Neuronal stem cell (in vitro differentiated cells): ENCODE measurements at regions not wholly inside any gene's neighbourhood (a gene's known extent, or its start where the extent isn't known, plus 50 kb on each side); places are given as distances from the start of the nearest gene placed in this dataset.
"Not testable (repeated sequence)": the region's sequence is repeated elsewhere in the genome, so short reads cannot be mapped to it uniquely, and the experiment has no call there.

ENCODE experiments used
- DNase-seq: peaks from one replicate; pipeline ENCODE4 v3.0.0-alpha.2; 2013; ENCODE audit warnings: low spot score
- H2AFZ ChIP-seq: one replicate; pipeline ENCODE4 v1.6.1; 2013; ENCODE audit warnings: mild to moderate bottlenecking, low read length, inconsistent platforms
- H2AK5ac ChIP-seq: 2 replicates; pipeline ENCODE4 v1.6.1; 2013; ENCODE audit warnings: low read depth, mild to moderate bottlenecking, inconsistent platforms, low read length, moderate library complexity, mixed read lengths
- H2BK120ac ChIP-seq: 2 replicates; pipeline ENCODE4 v1.6.1; 2013; ENCODE audit warnings: low read depth, mild to moderate bottlenecking, inconsistent platforms, low read length, moderate library complexity, mixed read lengths
- H2BK12ac ChIP-seq: one replicate; pipeline ENCODE4 v1.6.1; 2013; ENCODE audit warnings: low read length, inconsistent platforms
- H2BK15ac ChIP-seq: 2 replicates; pipeline ENCODE4 v1.6.1; 2013; ENCODE audit warnings: mild to moderate bottlenecking, low read length, inconsistent platforms, mixed read lengths
- H2BK5ac ChIP-seq: one replicate; pipeline ENCODE4 v1.6.1; 2013; ENCODE audit warnings: inconsistent platforms, mild to moderate bottlenecking, low read length, moderate library complexity
- H3K14ac ChIP-seq: one replicate; pipeline ENCODE4 v1.6.1; 2013; ENCODE audit warnings: low read length, inconsistent platforms
- H3K18ac ChIP-seq: 2 replicates; pipeline ENCODE4 v1.6.1; 2013; ENCODE audit warnings: low read length, inconsistent platforms
- H3K23ac ChIP-seq: 2 replicates; pipeline ENCODE4 v1.6.1; 2013; ENCODE audit warnings: low read depth, mild to moderate bottlenecking, mixed read lengths, low read length, inconsistent platforms; ENCODE audit not compliant: poor library complexity
- H3K27ac ChIP-seq: replicated peaks from 3 replicates; pipeline ENCODE4 v1.5.1; 2013; ENCODE audit warnings: low read length, inconsistent platforms
- H3K27me3 ChIP-seq, 3 experiments: 2 replicates each; pipeline ENCODE4 v1.6.1; 2013; ENCODE audit warnings: low read length in 3 of 3, mild to moderate bottlenecking in 2 of 3, inconsistent platforms in 1 of 3, low read depth in 1 of 3, mixed read lengths in 1 of 3, moderate library complexity in 1 of 3; ENCODE audit not compliant: control insufficient read depth in 3 of 3, insufficient read depth in 3 of 3
- H3K36me3 ChIP-seq, 2 donors: replicated peaks in 1 of 2; 2 replicates each; pipeline ENCODE4 v1.6.1; 2013; ENCODE audit warnings: low read length in 2 of 2; ENCODE audit not compliant: control insufficient read depth in 2 of 2, insufficient read depth in 2 of 2
- H3K4ac ChIP-seq: 2 replicates; pipeline ENCODE4 v1.6.1; 2013; ENCODE audit warnings: inconsistent platforms, mild to moderate bottlenecking, low read length, moderate library complexity
- H3K4me1 ChIP-seq, 2 donors: 1 replicate in 1 of 2; 2 replicates in 1 of 2; pipeline ENCODE4 v1.6.1; 2013; ENCODE audit warnings: low read length in 2 of 2, low read depth in 1 of 2; ENCODE audit not compliant: control insufficient read depth in 2 of 2, insufficient read depth in 1 of 2
- H3K4me2 ChIP-seq: one replicate; pipeline ENCODE4 v1.6.1; 2013; ENCODE audit warnings: mild to moderate bottlenecking, low read length, inconsistent platforms; ENCODE audit not compliant: insufficient read depth, poor library complexity, severe bottlenecking
- H3K4me3 ChIP-seq, 2 donors: 2 replicates each; pipeline ENCODE4 v1.5.1; 2013; ENCODE audit warnings: low read length in 2 of 2, mild to moderate bottlenecking in 2 of 2, inconsistent platforms in 1 of 2, moderate library complexity in 1 of 2
- H3K79me1 ChIP-seq: one replicate; pipeline ENCODE4 v1.6.1; 2013; ENCODE audit warnings: low read depth, mild to moderate bottlenecking, inconsistent platforms, low read length, moderate library complexity
- H3K9ac ChIP-seq: one replicate; pipeline ENCODE4 v1.6.1; 2013; ENCODE audit warnings: mild to moderate bottlenecking, low read depth, low read length, inconsistent platforms; ENCODE audit not compliant: poor library complexity
- H3K9me3 ChIP-seq, 2 donors: replicated peaks in 1 of 2; 2 replicates each; pipeline versions ENCODE3 to v1.6.1; 2013; ENCODE audit warnings: low read length in 2 of 2, mild to moderate bottlenecking in 2 of 2, inconsistent platforms in 1 of 2, low read depth in 1 of 2, mixed read lengths in 1 of 2, moderate library complexity in 1 of 2; ENCODE audit not compliant: control insufficient read depth in 2 of 2, insufficient read depth in 1 of 2
- H4K8ac ChIP-seq: one replicate; pipeline ENCODE4 v1.6.1; 2013; ENCODE audit warnings: low read depth, mild to moderate bottlenecking, inconsistent platforms, low read length, moderate library complexity
- H4K91ac ChIP-seq: one replicate; pipeline ENCODE4 v1.6.1; 2013; ENCODE audit warnings: low read length, low read depth, mild to moderate bottlenecking, inconsistent platforms; ENCODE audit not compliant: poor library complexity
- WGBS, 2 donors: extraction: QIAGEN DNeasy Blood & Tissue Kit; methylation state at CpG; one replicate each; pipeline ENCODE4 v1.1.7; 2013; ENCODE audit warnings: missing lambda C conversion rate in 2 of 2, mixed read lengths in 1 of 2; ENCODE audit not compliant: insufficient read length in 2 of 2, insufficient replicate concordance in 1 of 2; ENCODE audit errors: extremely low coverage in 2 of 2; 5-methylcytosine and 5-hydroxymethylcytosine counted together

GRCh38 chr9:41018948-41019347, 109.5 kb downstream of the FOXD4L6 start:
- H2BK120ac ChIP-seq, H2AK5ac ChIP-seq, H3K4me3 ChIP-seq, H2BK5ac ChIP-seq, H3K4me1 ChIP-seq, H2AFZ ChIP-seq, H3K36me3 ChIP-seq, H4K8ac ChIP-seq, H3K9me3 ChIP-seq, H3K23ac ChIP-seq, H3K4me2 ChIP-seq, H3K14ac ChIP-seq, H3K9ac ChIP-seq, H4K91ac ChIP-seq, H3K27ac ChIP-seq, H2BK15ac ChIP-seq, H3K27me3 ChIP-seq, DNase-seq, H3K4ac ChIP-seq, H3K79me1 ChIP-seq, H2BK12ac ChIP-seq, H3K18ac ChIP-seq: not testable (repeated sequence)
- WGBS, 2 donors = no CpG with 5 or more reads among the region's 3 CpGs

GRCh38 chr9:41016699-41017098, 111.8 kb downstream of the FOXD4L6 start:
- not testable (repeated sequence) for H2AK5ac ChIP-seq, H3K4me3 ChIP-seq, H3K27me3 ChIP-seq, H3K9ac ChIP-seq, H4K91ac ChIP-seq, H2BK12ac ChIP-seq, H2BK5ac ChIP-seq, H3K4ac ChIP-seq, H3K36me3 ChIP-seq, H3K4me2 ChIP-seq, H3K27ac ChIP-seq, H3K18ac ChIP-seq, H2AFZ ChIP-seq, H3K14ac ChIP-seq, H3K79me1 ChIP-seq, H2BK120ac ChIP-seq, H3K4me1 ChIP-seq, H4K8ac ChIP-seq, DNase-seq, H3K9me3 ChIP-seq, H2BK15ac ChIP-seq, H3K23ac ChIP-seq
- no CpG with 5 or more reads among the region's 2 CpGs for WGBS, 2 donors

- H2BK15ac ChIP-seq, DNase-seq, H4K91ac ChIP-seq, H2AK5ac ChIP-seq, H2BK5ac ChIP-seq, H2BK12ac ChIP-seq, H3K27me3 ChIP-seq, H3K23ac ChIP-seq, H3K4me1 ChIP-seq, H3K14ac ChIP-seq, H3K79me1 ChIP-seq, H3K9me3 ChIP-seq, H2BK120ac ChIP-seq, H3K4me2 ChIP-seq, H2AFZ ChIP-seq, H3K27ac ChIP-seq, H3K9ac ChIP-seq, H3K4ac ChIP-seq, H3K4me3 ChIP-seq, H4K8ac ChIP-seq, H3K18ac ChIP-seq, H3K36me3 ChIP-seq: not testable (repeated sequence)
- WGBS, 2 donors = no CpG with 5 or more reads among the region's 8 CpGs
Observed at GRCh38 chr9:40999952-41000700, 128.4 kb downstream of the FOXD4L6 start.

GRCh38 chr9:40995490-40995889, 133.0 kb downstream of the FOXD4L6 start:
- H4K8ac ChIP-seq, H3K9me3 ChIP-seq, H3K79me1 ChIP-seq, H3K18ac ChIP-seq, H3K27me3 ChIP-seq, H3K36me3 ChIP-seq, H2BK12ac ChIP-seq, H3K27ac ChIP-seq, H2AFZ ChIP-seq, H2BK15ac ChIP-seq, H2BK120ac ChIP-seq, H3K14ac ChIP-seq, H3K4me3 ChIP-seq, H3K23ac ChIP-seq, H3K4ac ChIP-seq, H3K4me1 ChIP-seq, H2BK5ac ChIP-seq, H3K4me2 ChIP-seq, DNase-seq, H4K91ac ChIP-seq, H2AK5ac ChIP-seq, H3K9ac ChIP-seq: not testable (repeated sequence)
- no CpG with 5 or more reads among the region's 4 CpGs for WGBS, 2 donors
